B cell (primary cell): ENCODE measurements at regions not wholly inside any gene's neighbourhood (a gene's known extent, or its start where the extent isn't known, plus 50 kb on each side); places are given as distances from the start of the nearest gene placed in this dataset.

ENCODE experiments used
- ATAC-seq: fragments of 200-7000 bp; cut with Tn5 transposase; one replicate; pipeline ENCODE4 v1.10.0; 2021; ENCODE audit warnings: low read depth, mild to moderate bottlenecking, moderate number of reproducible peaks, moderate library complexity
- CTCF ChIA-PET: fragments of 350-600 bp; sonication (Branson Sonifier 250); formaldehyde crosslinking; loops from one replicate; lab custom pipeline; 2021; ENCODE audit warnings: antibody characterized with exemption, inconsistent platforms; lab: Charles Lee
- POLR2A ChIA-PET: fragments of 350-600 bp; sonication (Branson Sonifier 250); formaldehyde crosslinking; loops from one replicate; lab custom pipeline; 2021; ENCODE audit warnings: antibody characterized with exemption; lab: Charles Lee
- DNase-seq: peaks from one replicate; pipeline ENCODE4 v3.0.0; 2013
- H2AFZ ChIP-seq: 2 replicates; pipeline ENCODE4 v1.6.1; 2012; ENCODE audit warnings: mild to moderate bottlenecking, low read depth, low read length; ENCODE audit not compliant: insufficient read depth, poor library complexity, severe bottlenecking
- H3K27ac ChIP-seq, 2 donors: 1 replicate in 1 of 2; 2 replicates in 1 of 2; pipeline ENCODE4 v1.5.1; 2012 to 2013; ENCODE audit warnings: low read length in 2 of 2, mild to moderate bottlenecking in 2 of 2, moderate library complexity in 1 of 2
- H3K27me3 ChIP-seq, 4 experiments: fragments of 200-600 bp in 1 of 4; sonication (generic) in 1 of 4; replicated peaks in 1 of 4; 1 replicate in 2 of 4; 2 replicates in 2 of 4; pipeline versions ENCODE4 v1.6.1 to v1.7.0; 2013 to 2016; ENCODE audit warnings: low read length in 3 of 4, mild to moderate bottlenecking in 2 of 4, mixed read lengths in 1 of 4, moderate library complexity in 1 of 4; ENCODE audit not compliant: insufficient read depth in 4 of 4, control insufficient read depth in 3 of 4; ENCODE audit errors: control extremely low read depth in 1 of 4
- H3K36me3 ChIP-seq, 2 experiments: replicated peaks in 1 of 2; 1 replicate in 1 of 2; 2 replicates in 1 of 2; pipeline versions ENCODE4 v1.6.1 to v1.7.1; 2013; ENCODE audit warnings: low read length in 1 of 2; ENCODE audit not compliant: insufficient read depth in 2 of 2, control insufficient read depth in 1 of 2; ENCODE audit errors: control extremely low read depth in 1 of 2, extremely low read depth in 1 of 2
- H3K4me1 ChIP-seq, 2 donors: fragments of 200-600 bp in 1 of 2; sonication (generic) in 1 of 2; 1 replicate in 1 of 2; 2 replicates in 1 of 2; pipeline versions ENCODE4 v1.5.1 to v1.6.1; 2013 to 2017; ENCODE audit warnings: low read length in 2 of 2; ENCODE audit not compliant: control insufficient read depth in 2 of 2, insufficient read depth in 2 of 2
- H3K4me2 ChIP-seq: replicated peaks from 2 replicates; pipeline ENCODE3; 2012; ENCODE audit warnings: mild to moderate bottlenecking, low read depth, low read length; ENCODE audit not compliant: poor library complexity, severe bottlenecking
- H3K4me3 ChIP-seq, 5 experiments: fragments of 200-600 bp in 1 of 5; sonication (generic) in 1 of 5; 1 replicate in 3 of 5; 2 replicates in 2 of 5; pipeline versions ENCODE4 v1.5.1 to v1.7.0; 2011 to 2016; ENCODE audit warnings: low read length in 4 of 5, mild to moderate bottlenecking in 4 of 5, low read depth in 2 of 5, control low read depth in 1 of 5, moderate library complexity in 1 of 5; ENCODE audit not compliant: insufficient read depth in 1 of 5; ENCODE audit errors: control extremely low read depth in 1 of 5, extremely low read depth in 1 of 5
- H3K79me2 ChIP-seq: fragments of 200-600 bp; sonication (generic); one replicate; pipeline ENCODE4 v1.6.0; 2016; ENCODE audit warnings: low read length; ENCODE audit not compliant: control insufficient read depth, insufficient read depth
- H3K9ac ChIP-seq: fragments of 200-600 bp; sonication (generic); 2 replicates; pipeline ENCODE4 v1.6.1; 2017; ENCODE audit warnings: mild to moderate bottlenecking, low read length, moderate library complexity
- H3K9me3 ChIP-seq, 3 donors: one replicate each; pipeline versions ENCODE4 v1.6.1 to v1.7.1; 2013; ENCODE audit warnings: low read length in 2 of 3; ENCODE audit not compliant: control insufficient read depth in 2 of 3, insufficient read depth in 1 of 3; ENCODE audit errors: control extremely low read depth in 1 of 3
- H4K20me1 ChIP-seq: 2 replicates; pipeline ENCODE4 v1.6.0; 2012; ENCODE audit warnings: mild to moderate bottlenecking, low read length; ENCODE audit not compliant: insufficient read depth, control insufficient read depth, poor library complexity, severe bottlenecking
- H3K27ac Mint-ChIP-seq: one replicate; pipeline ENCODE4 v1.8.0; 2021; ENCODE audit warnings: mixed read lengths
- H3K27me3 Mint-ChIP-seq: one replicate; pipeline ENCODE4 v1.8.0; 2021; ENCODE audit warnings: mixed read lengths
- H3K4me1 Mint-ChIP-seq: one replicate; pipeline ENCODE4 v1.8.0; 2021; ENCODE audit warnings: mixed read lengths
- H3K4me3 Mint-ChIP-seq: one replicate; pipeline ENCODE4 v1.8.0; 2021; ENCODE audit warnings: mixed read lengths
- H3K9me3 Mint-ChIP-seq: one replicate; pipeline ENCODE4 v1.8.0; 2022; ENCODE audit warnings: mixed read lengths; ENCODE audit not compliant: insufficient read depth
- CTCF ChIP-seq: fragments of 200-600 bp; IDR thresholded peaks from one replicate; pipeline ENCODE4 v1.8.0; 2022; ENCODE audit warnings: antibody characterized with exemption, mild to moderate bottlenecking
- EZH2 ChIP-seq: IDR thresholded peaks from 2 replicates; pipeline ENCODE4 v1.6.1; 2012; ENCODE audit warnings: borderline replicate concordance, low read depth, mild to moderate bottlenecking, moderate library complexity, low read length; ENCODE audit not compliant: insufficient read depth, poor library complexity, severe bottlenecking
- WGBS: methylation state at CpG from one replicate; pipeline ENCODE4 v1.1.5; 2013; ENCODE audit warnings: missing lambda C conversion rate; ENCODE audit not compliant: insufficient coverage; 5-methylcytosine and 5-hydroxymethylcytosine counted together
- intact Hi-C: fragments of 100-400 bp; cut with micrococcal nuclease; formaldehyde crosslinking; loops from one replicate; pipeline ENCODE4 v1.10.0; 2022

GRCh38 chr3:27657404-27657803 lies 64.7 kb downstream of the EOMES start:
- no peak overlapping the region for H3K27ac ChIP-seq
- H3K36me3 ChIP-seq: no peaks in the 10 kb centered on the region
- Mint-ChIP-seq H3K4me1 (peaks cover 6% of the 10 kb centered on the region), H3K27ac (no peak overlapping the region), H3K27me3 (no peaks in the 10 kb centered on the region), H3K9me3 (no peaks in the 10 kb centered on the region), H3K4me3 (no peak overlapping the region)
- no peak for ATAC-seq
- no peaks in the 10 kb centered on the region for H3K9me3 ChIP-seq
- H3K4me3 ChIP-seq: no peak overlapping the region
- 89% methylated on average over 3 of the region's 4 CpGs for WGBS
- no peaks in the 10 kb centered on the region for H4K20me1 ChIP-seq
- no peak overlapping the region for H2AFZ ChIP-seq
- ChIA-PET CTCF (interaction anchor here (0.5 to 2.1 kb wide), 4 partner anchors 9 to 189 kb away, joined by 3 to 5 read pairs (median 4); no protein-coding TSS in a partner anchor), POLR2A (no interaction called here)
- no peaks in the 10 kb centered on the region for H3K27me3 ChIP-seq
- TF ChIP-seq CTCF: no peak
- TF ChIP-seq EZH2: no peak
- no peak overlapping the region for H3K9ac ChIP-seq
- H3K4me2 ChIP-seq: no peak overlapping the region
- no peak for DNase-seq
- intact Hi-C loops: loop anchor here (5.0 kb wide), 1 partner anchor 300 kb away; no protein-coding TSS in a partner anchor
- H3K4me1 ChIP-seq: peaks cover 0 to 2% of the 10 kb centered on the region in 2 donors
- H3K79me2 ChIP-seq: no peaks in the 10 kb centered on the region

DNA sequence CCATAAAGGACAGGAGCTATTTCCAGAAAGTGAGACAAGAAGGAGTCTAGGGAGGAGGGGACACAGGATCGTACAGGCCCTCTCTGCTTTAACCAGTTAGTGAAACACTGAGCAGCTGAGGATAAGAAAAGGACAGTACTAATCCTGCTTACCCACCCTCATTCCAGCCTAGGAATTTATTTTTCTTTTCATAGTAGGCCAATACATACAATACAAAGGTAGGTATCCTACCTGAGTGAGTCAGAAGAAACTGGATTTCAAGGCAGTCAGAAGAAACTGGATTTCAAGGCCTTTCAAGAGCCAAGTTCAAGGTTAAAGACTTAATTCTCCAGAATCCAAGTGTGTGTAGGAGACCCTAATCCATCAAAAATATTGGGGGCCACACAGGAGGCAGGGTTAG lies 65.3 kb downstream of the EOMES start:
- Mint-ChIP-seq H3K4me1 (peaks cover 4% of the 10 kb centered on the region), H3K27ac (no peak overlapping the region), H3K9me3 (no peaks in the 10 kb centered on the region), H3K4me3 (no peak overlapping the region), H3K27me3 (no peaks in the 10 kb centered on the region)
- Histone ChIP-seq H3K27me3 (no peaks in the 10 kb centered on the region), H4K20me1 (no peaks in the 10 kb centered on the region), H3K4me1 (peaks cover 0 to 2% of the 10 kb centered on the region in 2 donors), H2AFZ (no peak overlapping the region), H3K9me3 (no peaks in the 10 kb centered on the region), H3K27ac (no peak overlapping the region), H3K9ac (no peak overlapping the region), H3K4me2 (no peak overlapping the region), H3K79me2 (no peaks in the 10 kb centered on the region), H3K36me3 (no peaks in the 10 kb centered on the region), H3K4me3 (no peak overlapping the region)
- intact Hi-C loops: loop anchor here (5.0 kb wide), 1 partner anchor 299 kb away; no protein-coding TSS in a partner anchor
- no peak for DNase-seq
- ATAC-seq: no peak
- TF ChIP-seq CTCF (no peak), EZH2 (no peak)
- CTCF ChIA-PET: interaction anchor here (0.7 to 2.1 kb wide), 5 partner anchors 10 to 343 kb away, joined by 3 to 5 read pairs (median 4); partner anchors contain the start of gene NEK10
- POLR2A ChIA-PET: no interaction called here
- no CpG with 5 or more reads among the region's 1 CpG for WGBS
